ENCODE measurements at regions not wholly inside any gene's neighbourhood (a gene's known extent, or its start where the extent isn't known, plus 50 kb on each side); places are given as distances from the start of the nearest gene placed in this dataset.

- Histone ChIP-seq H3K4me1 (ENCODE audit: control insufficient read depth, insufficient read depth, low read length) (no peaks in the 10 kb centered on the region), H3K14ac (replicated peaks; ENCODE audit: low read depth, low read length) (no peak overlapping the region), H4K20me1 (ENCODE audit: insufficient read depth, low read length) (no peaks in the 10 kb centered on the region), H4K8ac (ENCODE audit: low read depth in 2 of 2, low read length in 2 of 2) (no peak overlapping the region), H2AFZ (replicated peaks; ENCODE audit: low read length, poor library complexity) (no peak overlapping the region), H3K56ac (ENCODE audit: extremely low read depth, insufficient read depth, low read length) (no peak overlapping the region), H3K18ac (ENCODE audit: low read depth, low read length) (no peak overlapping the region), H3K27ac (ENCODE audit: insufficient read depth, low read length) (no peak overlapping the region), H3K9me1 (ENCODE audit: insufficient read depth, low read length) (no peaks in the 10 kb centered on the region), H4K5ac (ENCODE audit: low read depth, low read length) (no peak overlapping the region), H2BK20ac (ENCODE audit: low read depth, low read length) (no peak overlapping the region), H3K4me3 (ENCODE audit: insufficient read depth, low read depth, low read length) (no peak overlapping the region), H3K79me1 (ENCODE audit: low read depth in 1 of 2, low read length in 2 of 2) (no peaks in the 10 kb centered on the region), H3K36me3 (ENCODE audit: control insufficient read depth, insufficient read depth, low read length) (no peaks in the 10 kb centered on the region), H4K91ac (ENCODE audit: insufficient read depth, low read depth, low read length) (no peak overlapping the region), H3K9ac (ENCODE audit: low read depth, low read length) (no peak overlapping the region), H2BK5ac (ENCODE audit: low read depth, low read length, poor library complexity, severe bottlenecking) (no peak overlapping the region), H3K27me3 (ENCODE audit: control insufficient read depth, insufficient read depth, low read length) (no peaks in the 10 kb centered on the region), H2AK5ac (ENCODE audit: low read depth, low read length) (no peak overlapping the region), H3K23ac (ENCODE audit: low read depth, low read length) (no peak overlapping the region), H3K4ac (ENCODE audit: low read depth, low read length) (no peak overlapping the region), H2AK9ac (replicated peaks; ENCODE audit: low read depth, low read length, poor library complexity) (no peak overlapping the region), H3K9me3 (ENCODE audit: control insufficient read depth, insufficient read depth, low read length) (peaks cover 3% of the 10 kb centered on the region; the same call in 1 of the 2 replicates), H2BK120ac (ENCODE audit: low read depth, low read length) (no peak overlapping the region), H3K4me2 (ENCODE audit: low read depth, low read length) (no peak overlapping the region), H2BK15ac (ENCODE audit: low read depth, low read length) (no peak overlapping the region)
- ATAC-seq (ENCODE audit: low read depth) (no peak), DNase-seq (no peak)
- BruUV-seq (replicated peaks), result no TSS peak
- dilution Hi-C loops (cut with HindIII; ENCODE audit: low sequenced_read_pairs, unreplicated experiment), result no loop called here
- WGBS, 2 experiments (ENCODE audit: extremely low coverage in 2 of 2, insufficient read length in 1 of 2), result no CpG with 5 or more reads among the region's 7 CpGs
- in situ Hi-C loops (cut with MboI; ENCODE audit: low sequenced_read_pairs), result no loop called here
- ChIA-PET POLR2A (ENCODE audit: unreplicated experiment) (no interaction called here), CTCF (no interaction called here)
- intact Hi-C loops (cut with micrococcal nuclease), result no loop called here
- no peak for TF ChIP-seq CTCF (conservative IDR thresholded peaks at IDR 0.05; ENCODE audit: low read depth, low read length)
- no peak for TF ChIP-seq CHD1 (IDR thresholded peaks at IDR 0.05; ENCODE audit: low read depth, low read length)
- no peak for TF ChIP-seq RFX5 (IDR thresholded peaks at IDR 0.05; ENCODE audit: low read depth, low read length)
- no peak for TF ChIP-seq MAFK (IDR thresholded peaks at IDR 0.05; ENCODE audit: low read depth, low read length)
- no peak for TF ChIP-seq MXI1 (IDR thresholded peaks at IDR 0.05; ENCODE audit: borderline replicate concordance, low read depth, low read length)
- TF ChIP-seq RCOR1 (IDR thresholded peaks at IDR 0.05; ENCODE audit: insufficient replicate concordance, low read length), result no peak
- no peak for TF ChIP-seq POLR2A (IDR thresholded peaks at IDR 0.05; ENCODE audit: low read depth, low read length)
- no peak for TF ChIP-seq ELK1 (IDR thresholded peaks at IDR 0.05; ENCODE audit: borderline replicate concordance, low read depth, low read length)
- no peak for TF ChIP-seq NFE2L2 (IDR thresholded peaks at IDR 0.05; ENCODE audit: low read depth, low read length)
- TF ChIP-seq MAZ (IDR thresholded peaks at IDR 0.05; ENCODE audit: borderline replicate concordance, low read depth, low read length), result no peak
- no peak for TF ChIP-seq SMC3 (IDR thresholded peaks at IDR 0.05; ENCODE audit: low read depth, low read length)
- TF ChIP-seq USF2 (IDR thresholded peaks at IDR 0.05; ENCODE audit: low read depth, low read length), result no peak
- TF ChIP-seq RAD21 (IDR thresholded peaks at IDR 0.05; ENCODE audit: low read length), result no peak
- TF ChIP-seq FOS (IDR thresholded peaks at IDR 0.05; ENCODE audit: low read depth, low read length), result no peak
- no peak for TF ChIP-seq CEBPB (IDR thresholded peaks at IDR 0.05; ENCODE audit: low read depth, low read length)
- TF ChIP-seq BHLHE40 (IDR thresholded peaks at IDR 0.05; ENCODE audit: low read depth, low read length), result no peak
Measured at GRCh38 chr15:46450112-46450809, 815.4 kb downstream of the SQOR start.

All from IMR-90 (cell line).